ENCODE measurements at regions not wholly inside any gene's neighbourhood (a gene's known extent, or its start where the extent isn't known, plus 50 kb on each side); places are given as distances from the start of the nearest gene placed in this dataset.
"Not testable (repeated sequence)": the region's sequence is repeated elsewhere in the genome, so short reads cannot be mapped to it uniquely, and the experiment has no call there.

- DNase-seq (ENCODE audit: low read depth, low spot score), result no peak
Measured at GRCh38 chr18:59801576-59801975, 98.2 kb upstream of the PMAIP1 start.

GRCh38 chr18:59800897-59801296, 98.9 kb upstream of the PMAIP1 start:
- DNase-seq (ENCODE audit: low read depth, low spot score), result no peak

- DNase-seq (ENCODE audit: low read depth, low spot score), result peak; percentile 53
Measured at GRCh38 chr18:59799383-59800015, 100.3 kb upstream of the PMAIP1 start.

- DNase-seq (ENCODE audit: low read depth, low spot score), result no peak
Measured at GRCh38 chr18:59795882-59796281, 98.7 kb upstream of the CCBE1 start.

- DNase-seq (ENCODE audit: low read depth, low spot score), result no peak
Measured at GRCh38 chr18:59792353-59792752, 95.1 kb upstream of the CCBE1 start.

GRCh38 chr18:59790346-59790936, 93.2 kb upstream of the CCBE1 start:
- DNase-seq (ENCODE audit: low read depth, low spot score), result not testable (repeated sequence)

GRCh38 chr18:59788791-59789106, 91.5 kb upstream of the CCBE1 start:
- no peak for DNase-seq (ENCODE audit: low read depth, low spot score)

GRCh38 chr18:59787998-59788790, 91.0 kb upstream of the CCBE1 start:
- DNase-seq (ENCODE audit: low read depth, low spot score), result peak; percentile 41

- no peak for DNase-seq (ENCODE audit: low read depth, low spot score)
Measured at GRCh38 chr18:59784694-59785093, 87.5 kb upstream of the CCBE1 start.

GRCh38 chr18:59783138-59783537, 85.9 kb upstream of the CCBE1 start:
- DNase-seq (ENCODE audit: low read depth, low spot score), result no peak

- no peak for DNase-seq (ENCODE audit: low read depth, low spot score)
Measured at GRCh38 chr18:59779979-59780378, 82.8 kb upstream of the CCBE1 start.

GRCh38 chr18:59778434-59778833, 81.2 kb upstream of the CCBE1 start:
- DNase-seq (ENCODE audit: low read depth, low spot score), result no peak

GRCh38 chr18:59777636-59778035, 80.4 kb upstream of the CCBE1 start:
- no peak for DNase-seq (ENCODE audit: low read depth, low spot score)

- DNase-seq (ENCODE audit: low read depth, low spot score), result no peak
Measured at GRCh38 chr18:59769129-59769865, 72.1 kb upstream of the CCBE1 start.

- no peak for DNase-seq (ENCODE audit: low read depth, low spot score)
Measured at GRCh38 chr18:59768409-59768808, 71.2 kb upstream of the CCBE1 start.

- no peak for DNase-seq (ENCODE audit: low read depth, low spot score)
Measured at GRCh38 chr18:59767732-59768131, 70.5 kb upstream of the CCBE1 start.

- DNase-seq (ENCODE audit: low read depth, low spot score), result no peak
Measured at GRCh38 chr18:59765343-59765742, 68.1 kb upstream of the CCBE1 start.

- no peak for DNase-seq (ENCODE audit: low read depth, low spot score)
Measured at GRCh38 chr18:59764281-59764680, 67.1 kb upstream of the CCBE1 start.

- DNase-seq (ENCODE audit: low read depth, low spot score), result no peak
Measured at GRCh38 chr18:59763541-59764136, 66.4 kb upstream of the CCBE1 start.

GRCh38 chr18:59760619-59761600, 63.7 kb upstream of the CCBE1 start:
- DNase-seq (ENCODE audit: low read depth, low spot score), result no peak

- no peak for DNase-seq (ENCODE audit: low read depth, low spot score)
Measured at GRCh38 chr18:59760212-59760611, 63.0 kb upstream of the CCBE1 start.

Measured in smooth muscle cell of the brain vasculature (primary cell).